Coronary artery (tissue), 2 donors: ENCODE measurements at regions not wholly inside any gene's neighbourhood (a gene's known extent, or its start where the extent isn't known, plus 50 kb on each side); places are given as distances from the start of the nearest gene placed in this dataset.

Experiments
- DNase-seq: peaks from one replicate; pipeline ENCODE4 v3.0.0-alpha.2; 2017; ENCODE audit warnings: low spot score
- H3K27ac ChIP-seq, 2 donors: fragments of 200-600 bp; sonication (generic); one replicate each; pipeline ENCODE4 v1.5.1; 2016 to 2019
- H3K4me3 ChIP-seq: fragments of 200-600 bp; sonication (generic); 2 replicates; pipeline ENCODE4 v1.5.1; 2016; ENCODE audit warnings: mild to moderate bottlenecking, moderate library complexity
- CTCF ChIP-seq: fragments of 200-600 bp; sonication (generic); IDR thresholded peaks from one replicate; pipeline ENCODE4 v1.5.1; 2019; ENCODE audit warnings: antibody characterized with exemption

DNA sequence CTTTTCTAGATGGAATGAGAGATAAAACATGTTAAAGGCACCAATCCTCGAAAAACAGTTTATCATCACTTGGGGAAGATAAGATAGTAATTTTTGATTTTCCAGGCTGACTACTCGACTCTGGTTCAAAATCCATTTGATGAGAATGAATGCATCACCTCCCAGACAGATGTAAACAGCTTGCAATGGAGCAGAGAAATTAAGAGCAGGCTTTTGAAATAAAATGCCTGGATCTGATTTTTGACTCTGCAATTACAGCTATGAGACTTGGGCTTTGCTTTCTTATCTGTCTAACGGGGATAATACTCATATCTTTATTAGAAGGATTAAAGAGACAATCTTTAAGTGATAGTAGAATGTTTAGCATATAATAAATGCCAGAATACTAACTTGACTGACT lies 1148.9 kb downstream of the OLFM4 start:
- DNase-seq: no peak
- Histone ChIP-seq H3K4me3 (no peak overlapping the region), H3K27ac (no peak overlapping the region)
- no peak for TF ChIP-seq CTCF

DNA sequence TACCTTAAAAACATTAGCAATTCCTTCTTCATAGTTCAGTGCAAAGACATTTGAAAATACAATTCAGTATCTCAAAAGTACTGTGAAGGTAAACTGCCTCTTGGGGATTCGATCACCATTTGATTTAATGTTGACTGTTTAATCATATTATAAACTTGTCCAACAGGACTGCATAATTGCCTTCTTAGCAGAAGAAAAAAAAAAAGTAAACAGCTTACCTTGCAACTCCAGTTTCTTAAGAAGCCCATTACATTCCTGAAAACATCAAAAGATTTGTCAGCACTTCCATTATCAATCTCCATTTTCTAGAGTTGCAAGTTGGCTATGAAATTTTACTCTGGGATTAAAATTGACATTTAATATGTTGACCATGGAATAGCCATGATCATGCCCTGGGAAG lies 1154.6 kb downstream of the OLFM4 start:
- DNase-seq: no peak
- Histone ChIP-seq H3K4me3 (no peak overlapping the region), H3K27ac (no peak overlapping the region)
- TF ChIP-seq CTCF: no peak

DNA sequence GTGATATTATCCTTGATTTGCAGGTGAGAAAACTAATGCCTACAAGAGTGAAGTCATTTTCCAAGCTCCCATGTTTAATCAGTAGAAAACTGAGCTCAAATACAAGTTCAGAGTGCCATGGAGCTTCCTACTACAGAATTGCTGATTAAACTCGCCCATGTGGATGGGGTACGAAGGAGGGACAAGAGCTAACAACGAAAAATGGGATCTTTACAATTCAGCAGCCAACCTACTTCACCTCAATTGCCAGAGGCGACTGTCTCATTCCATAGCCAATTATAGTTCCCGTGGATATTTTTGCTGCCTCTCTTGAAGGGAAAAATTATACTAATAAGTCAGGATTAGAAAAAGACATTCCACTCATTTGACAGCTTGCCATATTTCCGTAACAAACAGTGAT lies 1155.1 kb downstream of the OLFM4 start:
- no peak for TF ChIP-seq CTCF
- H3K27ac ChIP-seq: no peak overlapping the region
- DNase-seq: no peak
- H3K4me3 ChIP-seq: no peak overlapping the region

GRCh38 chr13:54184576-54184975 lies 1156.0 kb downstream of the OLFM4 start:
- DNase-seq: no peak
- no peak overlapping the region for H3K4me3 ChIP-seq
- TF ChIP-seq CTCF: no peak
- H3K27ac ChIP-seq: no peak overlapping the region

DNA sequence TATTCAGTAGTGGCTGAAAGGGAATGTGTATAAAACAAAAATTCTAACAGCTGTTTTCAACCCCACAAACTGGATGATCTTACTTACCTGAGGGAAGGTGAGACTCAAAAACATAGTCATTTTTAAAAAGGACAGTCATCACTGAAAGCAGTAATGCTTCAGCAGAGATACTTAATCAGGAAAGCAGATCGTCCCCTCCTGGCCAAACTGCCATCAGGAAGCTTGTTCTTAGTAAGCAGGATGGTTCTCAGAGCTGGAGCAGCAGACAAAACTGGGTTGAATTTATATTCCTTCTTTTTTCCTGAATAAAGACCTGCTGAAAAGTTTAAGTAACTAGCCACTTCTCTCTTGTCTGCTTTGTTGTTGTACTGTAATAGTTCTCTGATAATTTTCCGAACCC lies 1156.5 kb downstream of the OLFM4 start:
- TF ChIP-seq CTCF: no peak
- no peak overlapping the region for H3K4me3 ChIP-seq
- no peak overlapping the region for H3K27ac ChIP-seq
- DNase-seq: no peak

DNA sequence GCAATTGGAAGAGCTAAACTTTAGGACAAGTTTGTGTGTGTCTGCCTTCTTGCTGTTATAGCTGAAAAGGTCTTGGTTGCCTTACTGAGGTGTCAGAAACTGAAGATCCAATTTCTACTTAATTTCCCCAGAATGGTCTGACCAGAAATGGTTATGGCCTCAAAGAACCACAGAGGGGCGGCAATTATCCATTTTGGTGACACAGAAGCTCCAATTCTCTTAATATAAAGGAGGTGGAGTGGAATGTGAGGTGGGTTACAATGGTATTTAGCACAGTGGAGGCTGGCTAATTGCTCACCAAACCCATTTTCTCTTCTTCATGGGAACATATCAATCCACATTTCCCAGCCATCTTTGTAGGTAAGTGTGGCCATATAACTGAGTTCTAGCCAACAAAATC lies 1157.2 kb downstream of the OLFM4 start:
- Histone ChIP-seq H3K27ac (no peak overlapping the region), H3K4me3 (no peak overlapping the region)
- TF ChIP-seq CTCF: no peak
- no peak for DNase-seq

DNA sequence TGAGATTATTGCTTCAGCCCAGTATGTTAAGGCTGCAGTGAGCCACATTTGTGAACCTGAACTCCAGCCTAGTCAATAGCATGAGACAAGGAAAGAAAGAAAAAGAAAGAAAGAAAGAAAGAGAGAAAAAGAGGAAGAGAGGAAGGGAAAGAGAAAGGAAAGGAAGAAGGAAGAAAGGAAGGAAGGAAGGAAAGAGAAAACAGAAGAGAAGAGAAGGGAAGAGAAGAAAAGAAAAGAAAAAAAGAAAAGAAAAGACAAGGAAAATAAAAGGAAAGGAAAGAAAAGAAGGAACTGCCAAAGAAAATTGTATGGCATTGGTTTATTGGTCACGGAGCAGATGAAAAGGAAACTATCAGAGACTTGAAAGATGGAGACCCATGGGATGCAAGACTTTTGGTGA lies 1158.8 kb downstream of the OLFM4 start:
- H3K27ac ChIP-seq: no peak overlapping the region
- H3K4me3 ChIP-seq: no peak overlapping the region
- no peak for DNase-seq
- TF ChIP-seq CTCF: no peak
